ENCODE measurements at regions not wholly inside any gene's neighbourhood (a gene's known extent, or its start where the extent isn't known, plus 50 kb on each side); places are given as distances from the start of the nearest gene placed in this dataset.

DNA sequence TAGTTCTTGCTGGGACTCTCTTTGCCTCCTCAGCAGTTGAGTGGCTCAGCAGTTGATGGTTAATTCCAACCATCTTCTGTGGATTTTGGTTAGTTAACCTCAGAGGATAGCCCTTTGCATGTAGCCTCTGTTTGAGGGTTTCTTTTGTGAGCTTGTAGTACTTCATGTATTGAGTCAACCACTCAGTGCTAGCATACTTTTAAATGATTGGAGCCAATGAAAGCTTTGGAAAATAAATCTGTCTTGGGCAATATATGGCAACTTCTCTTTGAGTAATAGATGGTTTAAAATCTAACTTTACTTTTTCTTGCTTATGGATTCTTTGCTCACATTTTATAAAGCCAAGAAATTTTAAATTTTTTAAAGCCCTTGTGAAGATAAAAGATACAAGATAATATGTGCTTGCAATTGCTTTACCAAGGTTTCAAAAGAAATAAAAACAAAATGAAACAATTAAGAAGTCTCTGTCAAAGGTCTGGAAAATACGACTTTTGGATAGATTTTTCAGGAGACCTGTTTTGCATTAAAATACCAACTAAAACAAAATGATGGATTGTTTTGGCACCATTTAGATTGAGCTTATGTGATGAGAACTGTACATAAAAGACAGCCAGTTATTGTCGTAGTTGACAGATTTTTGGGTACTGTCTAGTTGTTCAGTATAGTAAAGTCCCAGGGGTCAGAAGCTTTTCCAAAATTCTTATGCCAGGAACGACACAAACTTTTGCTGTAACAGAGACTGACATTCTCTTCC lies 181.9 kb downstream of the SPRY1 start:
- FAIRE-seq (no peak), DNase-seq (ENCODE audit: low read depth, low spot score) (no peak)
- no peak overlapping the region for H3K9ac ChIP-seq (ENCODE audit: control insufficient read depth, extremely low read depth, insufficient read depth, low read length)
- no peaks in the 10 kb centered on the region for H3K36me3 ChIP-seq (ENCODE audit: control insufficient read depth in 2 of 2, extremely low read depth in 1 of 2, insufficient read depth in 2 of 2, low read length in 2 of 2)
- no peaks in the 10 kb centered on the region for H3K79me2 ChIP-seq (ENCODE audit: control insufficient read depth, insufficient read depth, low read length)
- no peaks in the 10 kb centered on the region for H3K27me3 ChIP-seq (ENCODE audit: control insufficient read depth, extremely low read depth, insufficient read depth, low read length)
- no peaks in the 10 kb centered on the region for H3K9me1 ChIP-seq (ENCODE audit: control insufficient read depth, extremely low read depth, insufficient read depth, low read length)
- no peak overlapping the region for H2AFZ ChIP-seq (ENCODE audit: control insufficient read depth, low read length)
- H4K20me1 ChIP-seq (ENCODE audit: control insufficient read depth, extremely low read depth, insufficient read depth, low read length), result no peaks in the 10 kb centered on the region
- peaks cover 7% of the 10 kb centered on the region for H3K9me3 ChIP-seq (ENCODE audit: control insufficient read depth, low read depth, low read length)
- no peak overlapping the region for H3K4me2 ChIP-seq (ENCODE audit: control insufficient read depth, extremely low read depth, insufficient read depth, low read depth, low read length)
- TF ChIP-seq, protein P1, sequence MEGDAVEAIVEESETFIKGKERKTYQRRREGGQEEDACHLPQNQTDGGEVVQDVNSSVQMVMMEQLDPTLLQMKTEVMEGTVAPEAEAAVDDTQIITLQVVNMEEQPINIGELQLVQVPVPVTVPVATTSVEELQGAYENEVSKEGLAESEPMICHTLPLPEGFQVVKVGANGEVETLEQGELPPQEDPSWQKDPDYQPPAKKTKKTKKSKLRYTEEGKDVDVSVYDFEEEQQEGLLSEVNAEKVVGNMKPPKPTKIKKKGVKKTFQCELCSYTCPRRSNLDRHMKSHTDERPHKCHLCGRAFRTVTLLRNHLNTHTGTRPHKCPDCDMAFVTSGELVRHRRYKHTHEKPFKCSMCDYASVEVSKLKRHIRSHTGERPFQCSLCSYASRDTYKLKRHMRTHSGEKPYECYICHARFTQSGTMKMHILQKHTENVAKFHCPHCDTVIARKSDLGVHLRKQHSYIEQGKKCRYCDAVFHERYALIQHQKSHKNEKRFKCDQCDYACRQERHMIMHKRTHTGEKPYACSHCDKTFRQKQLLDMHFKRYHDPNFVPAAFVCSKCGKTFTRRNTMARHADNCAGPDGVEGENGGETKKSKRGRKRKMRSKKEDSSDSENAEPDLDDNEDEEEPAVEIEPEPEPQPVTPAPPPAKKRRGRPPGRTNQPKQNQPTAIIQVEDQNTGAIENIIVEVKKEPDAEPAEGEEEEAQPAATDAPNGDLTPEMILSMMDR (optimal IDR thresholded peaks at IDR 0.05 in 1 of 3, IDR thresholded peaks at IDR 0.05 in 1 of 3, conservative IDR thresholded peaks at IDR 0.05 in 1 of 3; ENCODE audit: extremely low read depth in 1 of 3, insufficient read depth in 2 of 3, low read length in 3 of 3), result no peak
- TF ChIP-seq EZH2 (IDR thresholded peaks at IDR 0.05; ENCODE audit: low read length), result no peak
- H3K4me1 ChIP-seq (ENCODE audit: control insufficient read depth, extremely low read depth, insufficient read depth, low read length), result peaks cover 9% of the 10 kb centered on the region
- H3K4me3 ChIP-seq (ENCODE audit: control insufficient read depth in 2 of 3, extremely low read depth in 1 of 3, insufficient read depth in 2 of 3, low read depth in 1 of 3, low read length in 3 of 3), result no peak overlapping the region
- H3K27ac ChIP-seq (ENCODE audit: control insufficient read depth, insufficient read depth, low read length), result no peak overlapping the region
- dilution Hi-C loops (cut with MboI; ENCODE audit: extremely low pct_ligation_motif_present, low sequenced_read_pairs), result no loop called here

DNA sequence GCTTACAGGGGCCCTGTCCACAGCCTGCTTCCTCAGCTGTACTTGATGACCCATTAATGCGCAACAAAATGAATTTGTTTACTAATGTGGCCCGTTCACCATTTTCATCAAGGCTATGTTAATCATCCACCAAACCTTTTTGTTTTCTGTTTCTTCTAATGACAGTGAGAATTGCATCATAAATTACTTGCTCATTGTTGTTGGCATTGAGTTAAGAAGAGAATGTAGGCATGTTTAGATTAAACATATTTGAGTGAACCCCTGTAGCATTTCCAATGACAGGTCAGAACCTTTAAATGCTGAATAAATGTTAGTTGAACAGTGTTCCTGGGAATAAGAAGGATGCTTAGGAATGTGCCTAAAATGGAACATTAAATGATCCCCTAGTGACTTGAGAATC lies 183.4 kb downstream of the SPRY1 start:
- Histone ChIP-seq H4K20me1 (ENCODE audit: control insufficient read depth, extremely low read depth, insufficient read depth, low read length) (no peaks in the 10 kb centered on the region), H3K9ac (ENCODE audit: control insufficient read depth, extremely low read depth, insufficient read depth, low read length) (no peak overlapping the region), H3K4me1 (ENCODE audit: control insufficient read depth, extremely low read depth, insufficient read depth, low read length) (no peaks in the 10 kb centered on the region), H3K79me2 (ENCODE audit: control insufficient read depth, insufficient read depth, low read length) (no peaks in the 10 kb centered on the region), H3K9me3 (ENCODE audit: control insufficient read depth, low read depth, low read length) (peaks cover 7% of the 10 kb centered on the region), H3K27ac (ENCODE audit: control insufficient read depth, insufficient read depth, low read length) (no peak overlapping the region), H3K36me3 (ENCODE audit: control insufficient read depth in 2 of 2, extremely low read depth in 1 of 2, insufficient read depth in 2 of 2, low read length in 2 of 2) (no peaks in the 10 kb centered on the region), H3K4me3 (ENCODE audit: control insufficient read depth in 2 of 3, extremely low read depth in 1 of 3, insufficient read depth in 2 of 3, low read depth in 1 of 3, low read length in 3 of 3) (no peak overlapping the region), H3K27me3 (ENCODE audit: control insufficient read depth, extremely low read depth, insufficient read depth, low read length) (no peaks in the 10 kb centered on the region), H3K9me1 (ENCODE audit: control insufficient read depth, extremely low read depth, insufficient read depth, low read length) (no peaks in the 10 kb centered on the region), H3K4me2 (ENCODE audit: control insufficient read depth, extremely low read depth, insufficient read depth, low read depth, low read length) (no peak overlapping the region), H2AFZ (ENCODE audit: control insufficient read depth, low read length) (no peak overlapping the region)
- dilution Hi-C loops (cut with MboI; ENCODE audit: extremely low pct_ligation_motif_present, low sequenced_read_pairs), result no loop called here
- TF ChIP-seq, protein P1 (optimal IDR thresholded peaks at IDR 0.05 in 1 of 3, IDR thresholded peaks at IDR 0.05 in 1 of 3, conservative IDR thresholded peaks at IDR 0.05 in 1 of 3; ENCODE audit: extremely low read depth in 1 of 3, insufficient read depth in 2 of 3, low read length in 3 of 3), result no peak
- TF ChIP-seq EZH2 (IDR thresholded peaks at IDR 0.05; ENCODE audit: low read length), result no peak
- DNase-seq (ENCODE audit: low read depth, low spot score), result no peak
- FAIRE-seq, result no peak
